ENCODE measurements at regions not wholly inside any gene's neighbourhood (a gene's known extent, or its start where the extent isn't known, plus 50 kb on each side); places are given as distances from the start of the nearest gene placed in this dataset.

- H3K4me3 ChIP-seq (ENCODE audit: low read length) = no peak overlapping the region
- no peak overlapping the region for H3K9ac ChIP-seq (ENCODE audit: low read length)
- no peaks in the 10 kb centered on the region for H3K9me3 ChIP-seq (ENCODE audit: control insufficient read depth, low read depth, low read length)
- H3K36me3 ChIP-seq (ENCODE audit: control insufficient read depth, low read depth, low read length) = no peaks in the 10 kb centered on the region
- H3K27me3 ChIP-seq (ENCODE audit: control insufficient read depth, insufficient read depth, low read length) = no peaks in the 10 kb centered on the region
- H3K27ac ChIP-seq (ENCODE audit: low read length) = no peak overlapping the region
- H3K4me1 ChIP-seq (ENCODE audit: control insufficient read depth, low read depth, low read length) = peaks cover 13% of the 10 kb centered on the region
These were observed 185.0 kb downstream of the MCHR2 start for GRCh38 chr6:99808992-99809391.

- Histone ChIP-seq H3K9ac (ENCODE audit: low read length) (no peak overlapping the region), H3K27me3 (ENCODE audit: control insufficient read depth, insufficient read depth, low read length) (no peaks in the 10 kb centered on the region), H3K4me3 (ENCODE audit: low read length) (no peak overlapping the region), H3K4me1 (ENCODE audit: control insufficient read depth, low read depth, low read length) (peaks cover 13% of the 10 kb centered on the region), H3K36me3 (ENCODE audit: control insufficient read depth, low read depth, low read length) (no peaks in the 10 kb centered on the region), H3K27ac (ENCODE audit: low read length) (no peak overlapping the region), H3K9me3 (ENCODE audit: control insufficient read depth, low read depth, low read length) (no peaks in the 10 kb centered on the region)
These were observed 183.7 kb downstream of the MCHR2 start for GRCh38 chr6:99810295-99810694.

- H3K4me3 ChIP-seq (ENCODE audit: low read length) = no peak overlapping the region
- H3K27ac ChIP-seq (ENCODE audit: low read length) = no peak overlapping the region
- H3K9me3 ChIP-seq (ENCODE audit: control insufficient read depth, low read depth, low read length) = no peaks in the 10 kb centered on the region
- peaks cover 13% of the 10 kb centered on the region for H3K4me1 ChIP-seq (ENCODE audit: control insufficient read depth, low read depth, low read length)
- no peaks in the 10 kb centered on the region for H3K27me3 ChIP-seq (ENCODE audit: control insufficient read depth, insufficient read depth, low read length)
- H3K9ac ChIP-seq (ENCODE audit: low read length) = no peak overlapping the region
- H3K36me3 ChIP-seq (ENCODE audit: control insufficient read depth, low read depth, low read length) = no peaks in the 10 kb centered on the region
These were observed 182.9 kb downstream of the MCHR2 start for GRCh38 chr6:99810942-99811620.

GRCh38 chr6:99811636-99812035 is 182.4 kb downstream of the MCHR2 start:
- H3K4me3 ChIP-seq (ENCODE audit: low read length) = no peak overlapping the region
- no peaks in the 10 kb centered on the region for H3K9me3 ChIP-seq (ENCODE audit: control insufficient read depth, low read depth, low read length)
- no peaks in the 10 kb centered on the region for H3K27me3 ChIP-seq (ENCODE audit: control insufficient read depth, insufficient read depth, low read length)
- no peaks in the 10 kb centered on the region for H3K36me3 ChIP-seq (ENCODE audit: control insufficient read depth, low read depth, low read length)
- H3K9ac ChIP-seq (ENCODE audit: low read length) = no peak overlapping the region
- H3K27ac ChIP-seq (ENCODE audit: low read length) = no peak overlapping the region
- H3K4me1 ChIP-seq (ENCODE audit: control insufficient read depth, low read depth, low read length) = peaks cover 13% of the 10 kb centered on the region

- H3K9ac ChIP-seq (ENCODE audit: low read length) = no peak overlapping the region
- no peaks in the 10 kb centered on the region for H3K36me3 ChIP-seq (ENCODE audit: control insufficient read depth, low read depth, low read length)
- H3K27me3 ChIP-seq (ENCODE audit: control insufficient read depth, insufficient read depth, low read length) = no peaks in the 10 kb centered on the region
- no peak overlapping the region for H3K27ac ChIP-seq (ENCODE audit: low read length)
- peaks cover 13% of the 10 kb centered on the region for H3K4me1 ChIP-seq (ENCODE audit: control insufficient read depth, low read depth, low read length)
- H3K4me3 ChIP-seq (ENCODE audit: low read length) = no peak overlapping the region
- H3K9me3 ChIP-seq (ENCODE audit: control insufficient read depth, low read depth, low read length) = no peaks in the 10 kb centered on the region
These were observed 180.5 kb downstream of the MCHR2 start for GRCh38 chr6:99813565-99813964.

GRCh38 chr6:99814230-99814928 is 179.6 kb downstream of the MCHR2 start:
- Histone ChIP-seq H3K9me3 (ENCODE audit: control insufficient read depth, low read depth, low read length) (no peaks in the 10 kb centered on the region), H3K9ac (ENCODE audit: low read length) (no peak overlapping the region), H3K4me1 (ENCODE audit: control insufficient read depth, low read depth, low read length) (peaks cover 13% of the 10 kb centered on the region), H3K36me3 (ENCODE audit: control insufficient read depth, low read depth, low read length) (no peaks in the 10 kb centered on the region), H3K27ac (ENCODE audit: low read length) (no peak overlapping the region), H3K27me3 (ENCODE audit: control insufficient read depth, insufficient read depth, low read length) (no peaks in the 10 kb centered on the region), H3K4me3 (ENCODE audit: low read length) (no peak overlapping the region)

- Histone ChIP-seq H3K9me3 (ENCODE audit: control insufficient read depth, low read depth, low read length) (no peaks in the 10 kb centered on the region), H3K36me3 (ENCODE audit: control insufficient read depth, low read depth, low read length) (no peaks in the 10 kb centered on the region), H3K4me3 (ENCODE audit: low read length) (no peak overlapping the region), H3K27ac (ENCODE audit: low read length) (no peak overlapping the region), H3K27me3 (ENCODE audit: control insufficient read depth, insufficient read depth, low read length) (no peaks in the 10 kb centered on the region), H3K9ac (ENCODE audit: low read length) (no peak overlapping the region), H3K4me1 (ENCODE audit: control insufficient read depth, low read depth, low read length) (peaks cover 8% of the 10 kb centered on the region)
These were observed 177.2 kb downstream of the MCHR2 start for GRCh38 chr6:99816795-99817194.

GRCh38 chr6:99818161-99818560 is 175.9 kb downstream of the MCHR2 start:
- H3K27me3 ChIP-seq (ENCODE audit: control insufficient read depth, insufficient read depth, low read length) = peaks cover 4% of the 10 kb centered on the region
- no peak overlapping the region for H3K27ac ChIP-seq (ENCODE audit: low read length)
- peaks cover 5% of the 10 kb centered on the region for H3K4me1 ChIP-seq (ENCODE audit: control insufficient read depth, low read depth, low read length)
- no peaks in the 10 kb centered on the region for H3K9me3 ChIP-seq (ENCODE audit: control insufficient read depth, low read depth, low read length)
- no peak overlapping the region for H3K4me3 ChIP-seq (ENCODE audit: low read length)
- no peak overlapping the region for H3K9ac ChIP-seq (ENCODE audit: low read length)
- H3K36me3 ChIP-seq (ENCODE audit: control insufficient read depth, low read depth, low read length) = no peaks in the 10 kb centered on the region

GRCh38 chr6:99819853-99820252 is 174.2 kb downstream of the MCHR2 start:
- Histone ChIP-seq H3K9ac (ENCODE audit: low read length) (no peak overlapping the region), H3K9me3 (ENCODE audit: control insufficient read depth, low read depth, low read length) (no peaks in the 10 kb centered on the region), H3K4me1 (ENCODE audit: control insufficient read depth, low read depth, low read length) (peaks cover 7% of the 10 kb centered on the region), H3K27ac (ENCODE audit: low read length) (no peak overlapping the region), H3K4me3 (ENCODE audit: low read length) (no peak overlapping the region), H3K27me3 (ENCODE audit: control insufficient read depth, insufficient read depth, low read length) (peaks cover 4% of the 10 kb centered on the region), H3K36me3 (ENCODE audit: control insufficient read depth, low read depth, low read length) (no peaks in the 10 kb centered on the region)

- peaks cover 7% of the 10 kb centered on the region for H3K4me1 ChIP-seq (ENCODE audit: control insufficient read depth, low read depth, low read length)
- no peaks in the 10 kb centered on the region for H3K36me3 ChIP-seq (ENCODE audit: control insufficient read depth, low read depth, low read length)
- H3K4me3 ChIP-seq (ENCODE audit: low read length) = no peak overlapping the region
- H3K9ac ChIP-seq (ENCODE audit: low read length) = no peak overlapping the region
- no peaks in the 10 kb centered on the region for H3K9me3 ChIP-seq (ENCODE audit: control insufficient read depth, low read depth, low read length)
- H3K27ac ChIP-seq (ENCODE audit: low read length) = no peak overlapping the region
- peaks cover 4% of the 10 kb centered on the region for H3K27me3 ChIP-seq (ENCODE audit: control insufficient read depth, insufficient read depth, low read length)
These were observed 172.9 kb downstream of the MCHR2 start for GRCh38 chr6:99821164-99821563.

GRCh38 chr6:99822741-99823512 is 171.1 kb downstream of the MCHR2 start:
- H3K27me3 ChIP-seq (ENCODE audit: control insufficient read depth, insufficient read depth, low read length) = peaks cover 4% of the 10 kb centered on the region
- peak overlapping the region; percentile 46 for H3K9ac ChIP-seq (ENCODE audit: low read length)
- H3K4me3 ChIP-seq (ENCODE audit: low read length) = peak overlapping the region; percentile 49
- no peaks in the 10 kb centered on the region for H3K36me3 ChIP-seq (ENCODE audit: control insufficient read depth, low read depth, low read length)
- H3K9me3 ChIP-seq (ENCODE audit: control insufficient read depth, low read depth, low read length) = no peaks in the 10 kb centered on the region
- no peak overlapping the region for H3K27ac ChIP-seq (ENCODE audit: low read length)
- peaks cover 7% of the 10 kb centered on the region for H3K4me1 ChIP-seq (ENCODE audit: control insufficient read depth, low read depth, low read length)

All from iPS-18a (cell line).